IPS DF 6.9 (cell line): ENCODE measurements at regions not wholly inside any gene's neighbourhood (a gene's known extent, or its start where the extent isn't known, plus 50 kb on each side); places are given as distances from the start of the nearest gene placed in this dataset.
"Not testable (repeated sequence)": the region's sequence is repeated elsewhere in the genome, so short reads cannot be mapped to it uniquely, and the experiment has no call there.

Source experiments
- DNase-seq: peaks from one replicate; pipeline ENCODE4 v3.0.0-alpha.2; 2013; ENCODE audit warnings: low read depth, low spot score
- H3K27ac ChIP-seq: one replicate; pipeline ENCODE4 v1.5.1; 2013; ENCODE audit warnings: low read length, control low read depth
- H3K27me3 ChIP-seq: 2 replicates; pipeline ENCODE4 v1.6.1; 2013; ENCODE audit warnings: mild to moderate bottlenecking, low read length; ENCODE audit not compliant: control insufficient read depth, insufficient read depth
- H3K36me3 ChIP-seq: 2 replicates; pipeline ENCODE4 v1.6.1; 2013; ENCODE audit warnings: low read length; ENCODE audit not compliant: control insufficient read depth, insufficient read depth
- H3K4me1 ChIP-seq: 2 replicates; pipeline ENCODE4 v1.6.1; 2013; ENCODE audit warnings: low read length; ENCODE audit not compliant: control insufficient read depth, insufficient read depth
- H3K4me3 ChIP-seq: 2 replicates; pipeline ENCODE4 v1.5.1; 2013; ENCODE audit warnings: mild to moderate bottlenecking, low read length
- H3K9me3 ChIP-seq: 2 replicates; pipeline ENCODE4 v1.6.1; 2013; ENCODE audit warnings: low read length, inconsistent platforms; ENCODE audit not compliant: control insufficient read depth, insufficient read depth
- WGBS: extraction: QIAGEN DNeasy Blood & Tissue Kit; methylation state at CpG from one replicate; pipeline ENCODE4 v1.1.7; 2013; ENCODE audit warnings: mixed read lengths, missing lambda C conversion rate; ENCODE audit not compliant: insufficient read length, insufficient coverage; 5-methylcytosine and 5-hydroxymethylcytosine counted together

- Histone ChIP-seq H3K4me1 (no peaks in the 10 kb centered on the region), H3K4me3 (no peak overlapping the region), H3K27ac (no peak overlapping the region), H3K36me3 (no peaks in the 10 kb centered on the region), H3K27me3 (no peaks in the 10 kb centered on the region), H3K9me3 (no peaks in the 10 kb centered on the region)
- no peak for DNase-seq
- WGBS, result no CpG with 5 or more reads among the region's 4 CpGs
These were observed 564.7 kb upstream of the NECTIN3 start for GRCh38 chr3:110506890-110507289.

DNA sequence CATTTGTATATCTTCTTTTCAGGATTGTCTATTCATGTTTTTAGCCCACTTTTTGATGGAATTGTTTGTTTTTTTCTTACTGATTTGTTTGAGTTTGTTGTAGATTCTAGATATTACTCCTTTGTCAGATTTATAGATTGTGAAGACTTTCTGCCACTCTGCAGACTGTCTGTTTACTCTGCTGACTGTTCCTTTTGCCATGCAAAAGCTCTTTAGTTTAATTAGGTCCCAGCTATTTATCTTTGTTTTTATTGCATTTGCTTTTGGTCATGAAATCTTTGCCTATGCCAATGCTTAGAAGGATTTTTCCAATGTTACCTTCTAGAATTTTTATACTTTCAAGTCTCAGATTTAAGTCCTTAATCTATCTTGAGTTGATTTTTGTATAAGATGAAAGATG lies 564.0 kb upstream of the NECTIN3 start:
- not testable (repeated sequence) for H3K4me1 ChIP-seq, H3K27ac ChIP-seq, H3K36me3 ChIP-seq, H3K27me3 ChIP-seq, DNase-seq, H3K9me3 ChIP-seq, H3K4me3 ChIP-seq

DNA sequence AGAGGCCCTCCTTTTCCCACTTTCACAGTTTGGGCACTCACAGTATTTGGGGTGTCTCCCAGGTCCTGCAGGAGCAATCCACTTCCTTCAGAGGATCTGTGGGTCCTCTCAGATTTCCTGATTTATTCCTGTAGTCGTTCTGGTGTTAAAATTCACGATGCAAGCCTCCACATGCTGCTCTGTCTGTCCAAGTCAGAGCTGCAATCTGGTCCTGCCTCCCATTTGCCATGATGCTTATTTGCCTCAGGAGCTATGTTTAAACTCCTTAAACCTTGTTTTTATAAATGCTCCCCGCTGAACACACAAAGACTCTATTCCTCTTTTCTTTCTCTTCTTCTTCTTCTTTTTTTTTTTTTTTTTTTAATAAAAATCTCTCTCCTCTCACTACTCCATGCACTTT lies 558.7 kb upstream of the NECTIN3 start:
- Histone ChIP-seq H3K4me3 (no peak overlapping the region), H3K36me3 (no peaks in the 10 kb centered on the region), H3K9me3 (no peaks in the 10 kb centered on the region), H3K4me1 (no peaks in the 10 kb centered on the region), H3K27ac (no peak overlapping the region), H3K27me3 (no peaks in the 10 kb centered on the region)
- WGBS, result no CpG with 5 or more reads among the region's 3 CpGs
- DNase-seq, result no peak

GRCh38 chr3:110518031-110518430 lies 553.6 kb upstream of the NECTIN3 start:
- Histone ChIP-seq H3K27me3 (no peaks in the 10 kb centered on the region), H3K36me3 (no peaks in the 10 kb centered on the region), H3K9me3 (no peaks in the 10 kb centered on the region; the same call in 1 of the 2 replicates), H3K27ac (no peak overlapping the region), H3K4me3 (no peak overlapping the region), H3K4me1 (no peaks in the 10 kb centered on the region)
- no CpG with 5 or more reads among the region's 1 CpG for WGBS
- DNase-seq, result no peak

- no peak overlapping the region for H3K27ac ChIP-seq
- WGBS, result no CpG with 5 or more reads among the region's 1 CpG
- H3K4me3 ChIP-seq, result no peak overlapping the region
- DNase-seq, result no peak
- H3K36me3 ChIP-seq, result no peaks in the 10 kb centered on the region
- no peaks in the 10 kb centered on the region; the same call in 1 of the 2 replicates for H3K9me3 ChIP-seq
- no peaks in the 10 kb centered on the region for H3K27me3 ChIP-seq
- H3K4me1 ChIP-seq, result no peaks in the 10 kb centered on the region
These were observed 552.5 kb upstream of the NECTIN3 start for GRCh38 chr3:110519071-110519470.

- H3K4me1 ChIP-seq, result no peaks in the 10 kb centered on the region
- no peak overlapping the region for H3K27ac ChIP-seq
- H3K27me3 ChIP-seq, result no peaks in the 10 kb centered on the region
- no peak overlapping the region for H3K4me3 ChIP-seq
- no peaks in the 10 kb centered on the region for H3K36me3 ChIP-seq
- H3K9me3 ChIP-seq, result no peaks in the 10 kb centered on the region; the same call in 1 of the 2 replicates
- no peak for DNase-seq
- WGBS, result no CpG with 5 or more reads among the region's 2 CpGs
These were observed 550.6 kb upstream of the NECTIN3 start for GRCh38 chr3:110521019-110521418.

DNA sequence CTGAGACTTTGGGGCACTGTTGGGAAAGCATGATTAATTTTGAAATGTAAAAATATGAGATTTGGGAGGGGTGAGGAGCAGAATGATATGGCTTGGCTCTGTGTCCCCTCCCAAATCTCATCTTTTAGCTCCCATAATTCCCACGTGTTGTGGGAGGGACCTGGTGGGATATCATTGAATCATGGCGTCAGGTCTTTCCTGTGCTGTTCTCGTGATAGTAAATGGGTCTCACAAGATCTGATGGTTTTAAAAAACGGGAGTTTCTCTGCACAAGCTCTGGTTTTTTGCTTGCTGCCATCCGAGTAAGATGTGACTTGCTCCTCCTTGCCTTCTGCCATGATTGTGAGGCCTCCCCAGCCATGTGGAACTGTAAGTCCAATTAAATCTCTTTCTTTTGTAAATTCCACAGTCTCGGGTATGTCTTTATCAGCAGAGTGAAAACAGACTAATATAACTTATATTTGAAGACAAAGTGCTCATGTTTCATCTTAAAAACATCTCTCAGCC lies 546.0 kb upstream of the NECTIN3 start:
- H3K27ac ChIP-seq, H3K36me3 ChIP-seq, H3K4me1 ChIP-seq, H3K4me3 ChIP-seq, H3K27me3 ChIP-seq, H3K9me3 ChIP-seq, DNase-seq: not testable (repeated sequence)
- WGBS, result no CpG with 5 or more reads among the region's 6 CpGs

GRCh38 chr3:110526777-110527727 lies 544.6 kb upstream of the NECTIN3 start:
- no CpG with 5 or more reads among the region's 3 CpGs for WGBS
- H3K4me3 ChIP-seq, result no peak overlapping the region
- no peaks in the 10 kb centered on the region for H3K27me3 ChIP-seq
- H3K27ac ChIP-seq, result no peak overlapping the region
- H3K4me1 ChIP-seq, result no peaks in the 10 kb centered on the region
- no peaks in the 10 kb centered on the region for H3K36me3 ChIP-seq
- DNase-seq, result no peak
- no peaks in the 10 kb centered on the region; the same call in 1 of the 2 replicates for H3K9me3 ChIP-seq

DNA sequence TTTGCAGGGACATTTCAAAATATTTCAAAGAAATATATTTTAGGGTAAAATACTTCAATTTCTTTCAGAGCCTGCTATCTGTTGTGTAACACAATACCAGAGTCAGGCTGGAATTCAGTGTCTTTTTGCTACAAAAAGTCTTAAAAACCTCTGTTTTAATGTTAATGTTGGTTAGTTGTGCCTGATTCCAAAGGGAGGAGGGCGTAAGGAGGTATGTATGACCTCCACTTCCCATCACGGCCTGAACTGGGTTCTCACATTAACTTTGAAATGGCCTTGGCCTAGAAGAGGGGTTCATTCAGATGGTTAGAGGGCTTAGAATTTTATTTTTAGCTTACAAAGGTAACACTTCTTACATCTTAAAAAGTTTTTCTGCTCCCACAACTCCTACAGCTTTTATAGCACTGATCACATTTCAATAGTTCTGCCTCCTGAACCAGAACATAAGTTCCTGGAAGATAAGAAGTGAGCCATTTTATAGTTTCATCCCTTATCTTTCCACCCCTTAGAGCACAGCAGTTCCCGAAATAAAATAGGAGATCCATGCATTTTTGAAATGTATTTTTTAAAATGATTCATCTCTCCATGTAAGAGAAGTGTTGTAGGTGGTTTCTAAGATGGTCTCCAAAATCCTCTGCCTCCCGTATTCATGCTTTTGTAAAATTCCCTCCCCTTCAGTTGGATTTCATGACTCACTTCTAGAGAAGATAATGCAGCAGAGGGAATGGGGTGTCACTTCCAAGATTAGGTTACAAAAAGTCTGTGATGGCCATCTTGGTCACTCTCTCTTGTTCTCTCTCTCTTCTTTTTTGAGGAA lies 543.1 kb upstream of the NECTIN3 start:
- H3K36me3 ChIP-seq, result no peaks in the 10 kb centered on the region
- H3K4me3 ChIP-seq, result no peak overlapping the region
- no peaks in the 10 kb centered on the region for H3K9me3 ChIP-seq
- H3K27me3 ChIP-seq, result no peaks in the 10 kb centered on the region
- no CpG with 5 or more reads among the region's 4 CpGs for WGBS
- no peak overlapping the region for H3K27ac ChIP-seq
- DNase-seq, result no peak
- no peaks in the 10 kb centered on the region for H3K4me1 ChIP-seq

DNA sequence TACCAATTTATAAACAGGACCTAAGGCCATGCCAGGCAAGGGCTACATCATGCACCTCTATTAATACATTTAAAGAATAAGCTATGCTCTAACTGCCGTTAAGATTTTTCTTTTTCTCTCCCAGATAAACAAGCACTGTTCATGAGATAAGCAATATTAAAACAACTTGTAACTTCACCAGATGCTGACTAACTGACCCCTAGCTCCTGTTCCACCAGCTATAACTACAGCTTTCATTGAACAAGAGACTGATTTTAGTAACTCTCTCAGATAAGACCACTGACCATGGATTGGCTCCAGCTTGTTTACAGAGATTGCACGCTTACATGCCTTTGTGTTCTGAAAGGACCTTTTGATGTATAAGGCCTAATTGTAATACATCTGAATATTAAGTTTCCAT lies 540.7 kb upstream of the NECTIN3 start:
- H3K27me3 ChIP-seq, result no peaks in the 10 kb centered on the region
- H3K27ac ChIP-seq, result no peak overlapping the region
- no peaks in the 10 kb centered on the region for H3K36me3 ChIP-seq
- H3K4me3 ChIP-seq, result no peak overlapping the region
- H3K9me3 ChIP-seq, result no peaks in the 10 kb centered on the region; the same call in 1 of the 2 replicates
- WGBS, result no CpG with 5 or more reads among the region's 2 CpGs
- DNase-seq, result no peak
- H3K4me1 ChIP-seq, result no peaks in the 10 kb centered on the region
